NT2/D1 (cell line): ENCODE measurements at regions not wholly inside any gene's neighbourhood (a gene's known extent, or its start where the extent isn't known, plus 50 kb on each side); places are given as distances from the start of the nearest gene placed in this dataset.

Experiments
- SUZ12 ChIP-seq: IDR thresholded peaks from 2 replicates; pipeline ENCODE4 v1.6.1; 2011; ENCODE audit not compliant: insufficient read length, insufficient read depth; ENCODE audit errors: extremely low read depth
- YY1 ChIP-seq: IDR thresholded peaks from 2 replicates; pipeline ENCODE4 v1.6.1; 2011; ENCODE audit not compliant: insufficient read length, insufficient read depth
- ZNF274 ChIP-seq: IDR thresholded peaks from 2 replicates; pipeline ENCODE4 v1.6.1; 2011; ENCODE audit warnings: mild to moderate bottlenecking, low read depth, low read length

- TF ChIP-seq SUZ12 = no peak
- no peak for TF ChIP-seq YY1
- no peak for TF ChIP-seq ZNF274
Observed at GRCh38 chr22:19619144-19620009, 94.9 kb upstream of the SEPTIN5 start.
